NCI-H2107 (cell line): ENCODE measurements at regions not wholly inside any gene's neighbourhood (a gene's known extent, or its start where the extent isn't known, plus 50 kb on each side); places are given as distances from the start of the nearest gene placed in this dataset.

Source experiments
- DNase-seq: peaks from one replicate; lab custom pipeline; 2025; lab: John Stamatoyannopoulos, UW

- DNase-seq: no peak
Measured at GRCh38 chr18:55166260-55166598, 207.0 kb upstream of the CCDC68 start.

- no peak for DNase-seq
Measured at GRCh38 chr18:55163550-55163949, 204.3 kb upstream of the CCDC68 start.

GRCh38 chr18:55161916-55162315 is 202.7 kb upstream of the CCDC68 start:
- no peak for DNase-seq

GRCh38 chr18:55159027-55159426 is 199.8 kb upstream of the CCDC68 start:
- DNase-seq: no peak

- DNase-seq: no peak
Measured at GRCh38 chr18:55158570-55158969, 199.3 kb upstream of the CCDC68 start.

- no peak for DNase-seq
Measured at GRCh38 chr18:55153346-55153745, 194.1 kb upstream of the CCDC68 start.

- no peak for DNase-seq
Measured at GRCh38 chr18:55152801-55153200, 193.5 kb upstream of the CCDC68 start.

GRCh38 chr18:55149994-55150393 is 190.7 kb upstream of the CCDC68 start:
- DNase-seq: no peak

- no peak for DNase-seq
Measured at GRCh38 chr18:55147791-55148190, 188.5 kb upstream of the CCDC68 start.

GRCh38 chr18:55144193-55144930 is 185.1 kb upstream of the CCDC68 start:
- DNase-seq: no peak

GRCh38 chr18:55142410-55142809 is 183.1 kb upstream of the CCDC68 start:
- no peak for DNase-seq

GRCh38 chr18:55141318-55141717 is 182.1 kb upstream of the CCDC68 start:
- DNase-seq: no peak

- DNase-seq: no peak
Measured at GRCh38 chr18:55139836-55140235, 180.6 kb upstream of the CCDC68 start.

- no peak for DNase-seq
Measured at GRCh38 chr18:55139307-55139706, 180.0 kb upstream of the CCDC68 start.

GRCh38 chr18:55138401-55138800 is 179.1 kb upstream of the CCDC68 start:
- DNase-seq: no peak

- DNase-seq: no peak
Measured at GRCh38 chr18:55137602-55138001, 178.3 kb upstream of the CCDC68 start.

- no peak for DNase-seq
Measured at GRCh38 chr18:55136864-55137263, 177.6 kb upstream of the CCDC68 start.

- no peak for DNase-seq
Measured at GRCh38 chr18:55136258-55136657, 177.0 kb upstream of the CCDC68 start.

GRCh38 chr18:55133378-55133777 is 174.1 kb upstream of the CCDC68 start:
- no peak for DNase-seq

GRCh38 chr18:55128437-55128836 is 169.2 kb upstream of the CCDC68 start:
- no peak for DNase-seq

- DNase-seq: no peak
Measured at GRCh38 chr18:55124078-55124763, 165.0 kb upstream of the CCDC68 start.

- DNase-seq: no peak
Measured at GRCh38 chr18:55123361-55123760, 164.1 kb upstream of the CCDC68 start.

GRCh38 chr18:55121397-55122170 is 162.3 kb upstream of the CCDC68 start:
- no peak for DNase-seq
